CD14-positive monocyte (primary cell): ENCODE measurements at regions not wholly inside any gene's neighbourhood (a gene's known extent, or its start where the extent isn't known, plus 50 kb on each side); places are given as distances from the start of the nearest gene placed in this dataset.

Source experiments
- DNase-seq, 3 donors: peaks; one replicate each; pipeline ENCODE4 v3.0.0-alpha.2; 2011 to 2022
- H2AFZ ChIP-seq: 2 replicates; pipeline ENCODE4 v1.6.0; 2012; ENCODE audit warnings: mild to moderate bottlenecking, low read depth, low read length, inconsistent platforms; ENCODE audit not compliant: insufficient read depth, poor library complexity, severe bottlenecking
- H3K27ac ChIP-seq, 2 donors: 1 replicate in 1 of 2; 2 replicates in 1 of 2; pipeline ENCODE4 v1.5.1; 2012 to 2013; ENCODE audit warnings: low read length in 2 of 2, control low read depth in 1 of 2, inconsistent platforms in 1 of 2, low read depth in 1 of 2, mild to moderate bottlenecking in 1 of 2
- H3K27me3 ChIP-seq, 2 donors: one replicate each; pipeline versions ENCODE4 v1.6.0 to v1.6.1; 2011 to 2013; ENCODE audit warnings: low read length in 2 of 2; ENCODE audit not compliant: control insufficient read depth in 2 of 2, insufficient read depth in 2 of 2
- H3K36me3 ChIP-seq, 2 donors: replicated peaks in 1 of 2; 1 replicate in 1 of 2; 2 replicates in 1 of 2; pipeline versions ENCODE4 v1.5.1 to v1.6.1; 2012 to 2013; ENCODE audit warnings: low read length in 2 of 2, control low read depth in 1 of 2, inconsistent platforms in 1 of 2, mild to moderate bottlenecking in 1 of 2; ENCODE audit not compliant: insufficient read depth in 2 of 2, control insufficient read depth in 1 of 2
- H3K4me1 ChIP-seq, 2 donors: 1 replicate in 1 of 2; 2 replicates in 1 of 2; pipeline versions ENCODE4 v1.5.1 to v1.6.1; 2012 to 2013; ENCODE audit warnings: low read length in 2 of 2, control low read depth in 1 of 2, inconsistent platforms in 1 of 2, mild to moderate bottlenecking in 1 of 2, moderate library complexity in 1 of 2; ENCODE audit not compliant: insufficient read depth in 2 of 2, control insufficient read depth in 1 of 2
- H3K4me2 ChIP-seq: replicated peaks from 2 replicates; pipeline ENCODE3; 2012; ENCODE audit warnings: low read length, moderate library complexity, mild to moderate bottlenecking; ENCODE audit not compliant: poor library complexity, severe bottlenecking; ENCODE audit errors: extremely low read depth
- H3K4me3 ChIP-seq, 3 experiments: fragments of 200-600 bp in 1 of 3; sonication (generic) in 1 of 3; replicated peaks in 1 of 3; 1 replicate in 2 of 3; 2 replicates in 1 of 3; pipeline ENCODE4 v1.5.1; 2011 to 2013; ENCODE audit warnings: low read length in 3 of 3, mild to moderate bottlenecking in 3 of 3, control low read depth in 2 of 3, low read depth in 2 of 3, inconsistent platforms in 1 of 3, moderate library complexity in 1 of 3
- H3K79me2 ChIP-seq: 2 replicates; pipeline ENCODE4 v1.6.0; 2012; ENCODE audit warnings: mild to moderate bottlenecking, control low read depth, inconsistent platforms, low read length, moderate library complexity; ENCODE audit not compliant: insufficient read depth
- H3K9ac ChIP-seq: 2 replicates; pipeline ENCODE4 v1.6.0; 2017; ENCODE audit warnings: low read length, mild to moderate bottlenecking; ENCODE audit not compliant: insufficient read depth, poor library complexity, severe bottlenecking
- H3K9me3 ChIP-seq, 2 donors: replicated peaks in 1 of 2; 1 replicate in 1 of 2; 2 replicates in 1 of 2; pipeline versions ENCODE4 v1.5.1 to v1.6.1; 2012 to 2013; ENCODE audit warnings: low read length in 2 of 2, control low read depth in 1 of 2; ENCODE audit not compliant: control insufficient read depth in 1 of 2, insufficient read depth in 1 of 2
- H4K20me1 ChIP-seq: 2 replicates; pipeline ENCODE4 v1.6.0; 2012; ENCODE audit warnings: mild to moderate bottlenecking, low read length, control low read depth, moderate library complexity; ENCODE audit not compliant: insufficient read depth
- H3K27ac Mint-ChIP-seq, 7 donors: one replicate each; pipeline ENCODE4 v1.8.0; 2020; ENCODE audit warnings: mild to moderate bottlenecking in 7 of 7, mixed read lengths in 7 of 7, moderate library complexity in 6 of 7, inconsistent platforms in 2 of 7
- H3K27me3 Mint-ChIP-seq, 3 donors: one replicate each; pipeline ENCODE4 v1.8.0; 2021 to 2022; ENCODE audit warnings: low read depth in 3 of 3, mild to moderate bottlenecking in 3 of 3, mixed read lengths in 3 of 3, moderate library complexity in 3 of 3, inconsistent platforms in 1 of 3
- H3K36me3 Mint-ChIP-seq, 2 donors: one replicate each; pipeline ENCODE4 v1.8.0; 2020; ENCODE audit warnings: mixed read lengths in 2 of 2, inconsistent platforms in 1 of 2, mild to moderate bottlenecking in 1 of 2
- H3K4me1 Mint-ChIP-seq: one replicate; pipeline ENCODE4 v1.8.0; 2020; ENCODE audit warnings: mild to moderate bottlenecking, mixed read lengths
- H3K4me3 Mint-ChIP-seq, 2 donors: one replicate each; pipeline ENCODE4 v1.8.0; 2020; ENCODE audit warnings: mild to moderate bottlenecking in 2 of 2, mixed read lengths in 2 of 2, moderate library complexity in 1 of 2
- H3K9me3 Mint-ChIP-seq, 7 donors: one replicate each; pipeline ENCODE4 v1.8.0; 2020 to 2022; ENCODE audit warnings: mixed read lengths in 7 of 7, mild to moderate bottlenecking in 6 of 7, moderate library complexity in 6 of 7, inconsistent platforms in 2 of 7
- WGBS: methylation state at CpG from one replicate; pipeline ENCODE4 v1.1.5; 2013; ENCODE audit warnings: missing lambda C conversion rate; ENCODE audit not compliant: insufficient coverage; 5-methylcytosine and 5-hydroxymethylcytosine counted together
- intact Hi-C, 2 donors: fragments of 100-400 bp; cut with micrococcal nuclease; formaldehyde crosslinking; loops; one replicate each; pipeline versions ENCODE4 v1.15.0 to v1.15.1; 2023
- TF ChIP-seq, protein P1 (sequence below): fragments of 200-600 bp; IDR thresholded peaks from one replicate; pipeline ENCODE4 v1.8.0; 2022; ENCODE audit warnings: antibody characterized with exemption, mild to moderate bottlenecking

DNA sequence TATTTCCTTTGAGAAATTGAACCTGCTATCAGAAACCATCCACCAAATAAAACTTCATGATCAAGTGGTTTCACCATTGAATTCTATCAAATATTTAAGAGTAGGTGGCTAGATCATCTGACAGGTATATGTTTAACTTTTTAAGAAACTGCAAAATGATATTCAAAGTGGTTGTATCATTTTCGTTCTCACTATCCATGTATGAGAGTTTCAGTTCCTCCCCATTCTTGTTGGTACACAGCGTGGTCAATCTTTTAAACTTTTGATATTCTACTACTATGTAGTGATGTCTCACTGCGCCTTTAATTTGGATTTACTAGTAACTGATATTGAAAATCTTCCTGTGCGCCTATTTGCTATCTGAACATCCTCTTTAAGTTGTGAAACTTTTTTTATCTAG is 163.7 kb downstream of the CYB561 start:
- Histone ChIP-seq H3K4me1 (peaks cover 8 to 15% of the 10 kb centered on the region in 2 donors), H3K4me3 (no peak overlapping the region), H3K4me2 (no peak overlapping the region), H3K79me2 (no peaks in the 10 kb centered on the region), H4K20me1 (no peaks in the 10 kb centered on the region), H3K27me3 (no peaks in the 10 kb centered on the region), H3K36me3 (no peaks in the 10 kb centered on the region), H3K9ac (no peak overlapping the region), H3K9me3 (peaks cover 8 to 22% of the 10 kb centered on the region in 2 donors), H2AFZ (no peak overlapping the region), H3K27ac (no peak overlapping the region)
- no peak overlapping the region for H3K4me3 Mint-ChIP-seq
- peaks cover 4 to 7% of the 10 kb centered on the region in 2 donors for H3K36me3 Mint-ChIP-seq
- no peak for DNase-seq
- H3K27ac Mint-ChIP-seq: peak overlapping the region in 4 of 7 donors; percentile 2 to 19 (median 11)
- intact Hi-C loops: no loop called here
- H3K9me3 Mint-ChIP-seq: peaks cover 10 to 30% (median 19%) of the 10 kb centered on the region in 7 donors
- H3K4me1 Mint-ChIP-seq: peaks cover 26% of the 10 kb centered on the region
- TF ChIP-seq, protein P1, sequence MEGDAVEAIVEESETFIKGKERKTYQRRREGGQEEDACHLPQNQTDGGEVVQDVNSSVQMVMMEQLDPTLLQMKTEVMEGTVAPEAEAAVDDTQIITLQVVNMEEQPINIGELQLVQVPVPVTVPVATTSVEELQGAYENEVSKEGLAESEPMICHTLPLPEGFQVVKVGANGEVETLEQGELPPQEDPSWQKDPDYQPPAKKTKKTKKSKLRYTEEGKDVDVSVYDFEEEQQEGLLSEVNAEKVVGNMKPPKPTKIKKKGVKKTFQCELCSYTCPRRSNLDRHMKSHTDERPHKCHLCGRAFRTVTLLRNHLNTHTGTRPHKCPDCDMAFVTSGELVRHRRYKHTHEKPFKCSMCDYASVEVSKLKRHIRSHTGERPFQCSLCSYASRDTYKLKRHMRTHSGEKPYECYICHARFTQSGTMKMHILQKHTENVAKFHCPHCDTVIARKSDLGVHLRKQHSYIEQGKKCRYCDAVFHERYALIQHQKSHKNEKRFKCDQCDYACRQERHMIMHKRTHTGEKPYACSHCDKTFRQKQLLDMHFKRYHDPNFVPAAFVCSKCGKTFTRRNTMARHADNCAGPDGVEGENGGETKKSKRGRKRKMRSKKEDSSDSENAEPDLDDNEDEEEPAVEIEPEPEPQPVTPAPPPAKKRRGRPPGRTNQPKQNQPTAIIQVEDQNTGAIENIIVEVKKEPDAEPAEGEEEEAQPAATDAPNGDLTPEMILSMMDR: no peak
- no CpG with 5 or more reads among the region's 4 CpGs for WGBS
- peaks cover 0 to 2% (median 0%) of the 10 kb centered on the region in 3 donors for H3K27me3 Mint-ChIP-seq

DNA sequence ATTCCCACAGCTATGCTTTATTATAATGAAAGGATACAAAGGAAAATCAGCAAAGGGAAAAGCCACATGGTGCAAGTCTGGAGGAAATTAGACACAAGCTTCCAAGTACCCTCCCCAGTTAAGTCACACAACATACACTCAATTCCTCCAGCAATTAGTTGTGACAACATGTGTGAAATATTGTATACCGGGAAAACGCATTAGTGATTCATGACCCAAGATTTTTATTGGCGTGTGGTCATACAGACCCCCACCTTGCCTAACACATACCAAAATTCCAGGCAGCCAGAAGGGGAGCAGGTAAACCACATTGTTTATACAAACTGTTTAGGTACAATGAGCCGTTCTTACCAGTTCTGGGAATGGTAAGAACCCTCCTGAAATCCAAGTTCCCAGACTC is 160.6 kb downstream of the CYB561 start:
- intact Hi-C loops: no loop called here
- no peaks in the 10 kb centered on the region for H3K36me3 ChIP-seq
- H3K27me3 Mint-ChIP-seq: no peaks in the 10 kb centered on the region
- peaks cover 4 to 6% of the 10 kb centered on the region in 2 donors for H3K36me3 Mint-ChIP-seq
- no peak for DNase-seq
- no peak overlapping the region for H3K27ac Mint-ChIP-seq
- H3K79me2 ChIP-seq: no peaks in the 10 kb centered on the region
- H3K4me1 Mint-ChIP-seq: peaks cover 6% of the 10 kb centered on the region
- no peaks in the 10 kb centered on the region for H3K27me3 ChIP-seq
- WGBS: no CpG with 5 or more reads among the region's 4 CpGs
- H3K9me3 ChIP-seq: peaks cover 8 to 22% of the 10 kb centered on the region in 2 donors
- H3K9me3 Mint-ChIP-seq: peaks cover 16 to 37% (median 25%) of the 10 kb centered on the region in 7 donors
- no peak overlapping the region for H3K9ac ChIP-seq
- H2AFZ ChIP-seq: no peak overlapping the region
- no peak overlapping the region for H3K27ac ChIP-seq
- TF ChIP-seq, protein P1: no peak
- H3K4me3 ChIP-seq: no peak overlapping the region
- H3K4me3 Mint-ChIP-seq: no peak overlapping the region
- H4K20me1 ChIP-seq: no peaks in the 10 kb centered on the region
- no peaks in the 10 kb centered on the region for H3K4me1 ChIP-seq
- no peak overlapping the region for H3K4me2 ChIP-seq
